B cell (primary cell): ENCODE measurements at regions not wholly inside any gene's neighbourhood (a gene's known extent, or its start where the extent isn't known, plus 50 kb on each side); places are given as distances from the start of the nearest gene placed in this dataset.

Experiments
- ATAC-seq: fragments of 200-7000 bp; cut with Tn5 transposase; one replicate; pipeline ENCODE4 v1.10.0; 2021; ENCODE audit warnings: low read depth, mild to moderate bottlenecking, moderate number of reproducible peaks, moderate library complexity
- CTCF ChIA-PET: fragments of 350-600 bp; sonication (Branson Sonifier 250); formaldehyde crosslinking; loops from one replicate; lab custom pipeline; 2021; ENCODE audit warnings: antibody characterized with exemption, inconsistent platforms; lab: Charles Lee
- POLR2A ChIA-PET: fragments of 350-600 bp; sonication (Branson Sonifier 250); formaldehyde crosslinking; loops from one replicate; lab custom pipeline; 2021; ENCODE audit warnings: antibody characterized with exemption; lab: Charles Lee
- DNase-seq: peaks from one replicate; pipeline ENCODE4 v3.0.0; 2013
- H2AFZ ChIP-seq: 2 replicates; pipeline ENCODE4 v1.6.1; 2012; ENCODE audit warnings: mild to moderate bottlenecking, low read depth, low read length; ENCODE audit not compliant: insufficient read depth, poor library complexity, severe bottlenecking
- H3K27ac ChIP-seq, 2 donors: 1 replicate in 1 of 2; 2 replicates in 1 of 2; pipeline ENCODE4 v1.5.1; 2012 to 2013; ENCODE audit warnings: low read length in 2 of 2, mild to moderate bottlenecking in 2 of 2, moderate library complexity in 1 of 2
- H3K27me3 ChIP-seq, 4 experiments: fragments of 200-600 bp in 1 of 4; sonication (generic) in 1 of 4; replicated peaks in 1 of 4; 1 replicate in 2 of 4; 2 replicates in 2 of 4; pipeline versions ENCODE4 v1.6.1 to v1.7.0; 2013 to 2016; ENCODE audit warnings: low read length in 3 of 4, mild to moderate bottlenecking in 2 of 4, mixed read lengths in 1 of 4, moderate library complexity in 1 of 4; ENCODE audit not compliant: insufficient read depth in 4 of 4, control insufficient read depth in 3 of 4; ENCODE audit errors: control extremely low read depth in 1 of 4
- H3K36me3 ChIP-seq, 2 experiments: replicated peaks in 1 of 2; 1 replicate in 1 of 2; 2 replicates in 1 of 2; pipeline versions ENCODE4 v1.6.1 to v1.7.1; 2013; ENCODE audit warnings: low read length in 1 of 2; ENCODE audit not compliant: insufficient read depth in 2 of 2, control insufficient read depth in 1 of 2; ENCODE audit errors: control extremely low read depth in 1 of 2, extremely low read depth in 1 of 2
- H3K4me1 ChIP-seq, 2 donors: fragments of 200-600 bp in 1 of 2; sonication (generic) in 1 of 2; 1 replicate in 1 of 2; 2 replicates in 1 of 2; pipeline versions ENCODE4 v1.5.1 to v1.6.1; 2013 to 2017; ENCODE audit warnings: low read length in 2 of 2; ENCODE audit not compliant: control insufficient read depth in 2 of 2, insufficient read depth in 2 of 2
- H3K4me2 ChIP-seq: replicated peaks from 2 replicates; pipeline ENCODE3; 2012; ENCODE audit warnings: mild to moderate bottlenecking, low read depth, low read length; ENCODE audit not compliant: poor library complexity, severe bottlenecking
- H3K4me3 ChIP-seq, 5 experiments: fragments of 200-600 bp in 1 of 5; sonication (generic) in 1 of 5; 1 replicate in 3 of 5; 2 replicates in 2 of 5; pipeline versions ENCODE4 v1.5.1 to v1.7.0; 2011 to 2016; ENCODE audit warnings: low read length in 4 of 5, mild to moderate bottlenecking in 4 of 5, low read depth in 2 of 5, control low read depth in 1 of 5, moderate library complexity in 1 of 5; ENCODE audit not compliant: insufficient read depth in 1 of 5; ENCODE audit errors: control extremely low read depth in 1 of 5, extremely low read depth in 1 of 5
- H3K79me2 ChIP-seq: fragments of 200-600 bp; sonication (generic); one replicate; pipeline ENCODE4 v1.6.0; 2016; ENCODE audit warnings: low read length; ENCODE audit not compliant: control insufficient read depth, insufficient read depth
- H3K9ac ChIP-seq: fragments of 200-600 bp; sonication (generic); 2 replicates; pipeline ENCODE4 v1.6.1; 2017; ENCODE audit warnings: mild to moderate bottlenecking, low read length, moderate library complexity
- H3K9me3 ChIP-seq, 3 donors: one replicate each; pipeline versions ENCODE4 v1.6.1 to v1.7.1; 2013; ENCODE audit warnings: low read length in 2 of 3; ENCODE audit not compliant: control insufficient read depth in 2 of 3, insufficient read depth in 1 of 3; ENCODE audit errors: control extremely low read depth in 1 of 3
- H4K20me1 ChIP-seq: 2 replicates; pipeline ENCODE4 v1.6.0; 2012; ENCODE audit warnings: mild to moderate bottlenecking, low read length; ENCODE audit not compliant: insufficient read depth, control insufficient read depth, poor library complexity, severe bottlenecking
- H3K27ac Mint-ChIP-seq: one replicate; pipeline ENCODE4 v1.8.0; 2021; ENCODE audit warnings: mixed read lengths
- H3K27me3 Mint-ChIP-seq: one replicate; pipeline ENCODE4 v1.8.0; 2021; ENCODE audit warnings: mixed read lengths
- H3K4me1 Mint-ChIP-seq: one replicate; pipeline ENCODE4 v1.8.0; 2021; ENCODE audit warnings: mixed read lengths
- H3K4me3 Mint-ChIP-seq: one replicate; pipeline ENCODE4 v1.8.0; 2021; ENCODE audit warnings: mixed read lengths
- H3K9me3 Mint-ChIP-seq: one replicate; pipeline ENCODE4 v1.8.0; 2022; ENCODE audit warnings: mixed read lengths; ENCODE audit not compliant: insufficient read depth
- EZH2 ChIP-seq: IDR thresholded peaks from 2 replicates; pipeline ENCODE4 v1.6.1; 2012; ENCODE audit warnings: borderline replicate concordance, low read depth, mild to moderate bottlenecking, moderate library complexity, low read length; ENCODE audit not compliant: insufficient read depth, poor library complexity, severe bottlenecking
- WGBS: methylation state at CpG from one replicate; pipeline ENCODE4 v1.1.5; 2013; ENCODE audit warnings: missing lambda C conversion rate; ENCODE audit not compliant: insufficient coverage; 5-methylcytosine and 5-hydroxymethylcytosine counted together
- intact Hi-C: fragments of 100-400 bp; cut with micrococcal nuclease; formaldehyde crosslinking; loops from one replicate; pipeline ENCODE4 v1.10.0; 2022
- TF ChIP-seq, protein P1 (sequence below): fragments of 200-600 bp; IDR thresholded peaks from one replicate; pipeline ENCODE4 v1.8.0; 2022; ENCODE audit warnings: antibody characterized with exemption, mild to moderate bottlenecking

DNA sequence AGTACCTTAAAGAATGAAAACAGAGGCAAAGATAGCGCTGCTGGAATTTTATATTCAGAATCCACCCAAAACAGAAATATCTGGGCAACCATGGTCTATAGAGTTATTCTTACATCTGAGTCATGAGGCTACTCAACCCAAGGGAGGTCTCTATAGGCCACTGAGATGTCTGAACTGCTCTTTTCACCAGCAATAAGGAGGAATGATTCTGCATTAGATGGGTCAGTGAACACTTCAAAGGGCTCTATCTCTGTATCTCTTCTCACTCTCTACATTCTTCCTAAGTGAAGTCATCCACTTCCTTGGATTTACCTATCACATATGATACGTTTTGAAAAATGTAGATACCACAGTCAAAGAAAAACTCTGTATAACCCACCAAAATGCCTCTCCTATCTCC lies 90.2 kb upstream of the NGF start:
- no peaks in the 10 kb centered on the region for H3K36me3 ChIP-seq
- peaks cover 0 to 4% (median 0%) of the 10 kb centered on the region in 3 donors for H3K9me3 ChIP-seq
- H3K4me3 ChIP-seq, result no peak overlapping the region
- no peaks in the 10 kb centered on the region for H3K4me1 Mint-ChIP-seq
- TF ChIP-seq, protein P1, sequence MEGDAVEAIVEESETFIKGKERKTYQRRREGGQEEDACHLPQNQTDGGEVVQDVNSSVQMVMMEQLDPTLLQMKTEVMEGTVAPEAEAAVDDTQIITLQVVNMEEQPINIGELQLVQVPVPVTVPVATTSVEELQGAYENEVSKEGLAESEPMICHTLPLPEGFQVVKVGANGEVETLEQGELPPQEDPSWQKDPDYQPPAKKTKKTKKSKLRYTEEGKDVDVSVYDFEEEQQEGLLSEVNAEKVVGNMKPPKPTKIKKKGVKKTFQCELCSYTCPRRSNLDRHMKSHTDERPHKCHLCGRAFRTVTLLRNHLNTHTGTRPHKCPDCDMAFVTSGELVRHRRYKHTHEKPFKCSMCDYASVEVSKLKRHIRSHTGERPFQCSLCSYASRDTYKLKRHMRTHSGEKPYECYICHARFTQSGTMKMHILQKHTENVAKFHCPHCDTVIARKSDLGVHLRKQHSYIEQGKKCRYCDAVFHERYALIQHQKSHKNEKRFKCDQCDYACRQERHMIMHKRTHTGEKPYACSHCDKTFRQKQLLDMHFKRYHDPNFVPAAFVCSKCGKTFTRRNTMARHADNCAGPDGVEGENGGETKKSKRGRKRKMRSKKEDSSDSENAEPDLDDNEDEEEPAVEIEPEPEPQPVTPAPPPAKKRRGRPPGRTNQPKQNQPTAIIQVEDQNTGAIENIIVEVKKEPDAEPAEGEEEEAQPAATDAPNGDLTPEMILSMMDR, result no peak
- TF ChIP-seq EZH2, result no peak
- ChIA-PET POLR2A (no interaction called here), CTCF (no interaction called here)
- no peaks in the 10 kb centered on the region for H3K4me1 ChIP-seq
- no peaks in the 10 kb centered on the region for H3K9me3 Mint-ChIP-seq
- no peaks in the 10 kb centered on the region for H3K79me2 ChIP-seq
- ATAC-seq (no peak), DNase-seq (no peak)
- H3K4me3 Mint-ChIP-seq, result no peak overlapping the region
- intact Hi-C loops, result no loop called here
- no peak overlapping the region for H3K27ac ChIP-seq
- no peaks in the 10 kb centered on the region for H4K20me1 ChIP-seq
- no peak overlapping the region for H3K27ac Mint-ChIP-seq
- no peak overlapping the region for H2AFZ ChIP-seq
- no peaks in the 10 kb centered on the region for H3K27me3 Mint-ChIP-seq
- H3K27me3 ChIP-seq, result peaks cover 0 to 2% (median 0%) of the 10 kb centered on the region in 4 experiments
- WGBS, result no CpG with 5 or more reads among the region's 2 CpGs
- no peak overlapping the region for H3K9ac ChIP-seq
- no peak overlapping the region for H3K4me2 ChIP-seq

DNA sequence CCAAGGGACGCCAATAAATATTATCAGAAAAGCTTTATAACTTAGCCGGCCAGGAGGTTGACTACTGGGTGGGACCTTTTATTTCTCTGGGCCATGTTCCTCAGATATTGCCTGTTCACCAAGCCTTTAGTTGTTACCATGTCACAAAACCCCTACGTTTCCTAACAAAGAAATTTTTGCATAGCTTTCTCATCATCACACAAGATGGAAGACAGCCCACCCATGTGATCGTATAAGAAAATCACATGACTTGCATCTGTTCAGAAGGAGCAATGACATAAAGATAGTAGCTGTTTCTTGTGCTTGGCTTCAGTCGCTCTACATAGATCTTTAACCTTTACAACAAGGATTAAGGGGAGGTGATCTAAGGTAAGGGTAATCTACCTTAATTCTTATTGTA lies 88.9 kb upstream of the NGF start:
- Histone ChIP-seq H3K9ac (no peak overlapping the region), H3K4me1 (no peaks in the 10 kb centered on the region), H3K9me3 (peaks cover 0 to 4% (median 0%) of the 10 kb centered on the region in 3 donors), H2AFZ (no peak overlapping the region), H4K20me1 (no peaks in the 10 kb centered on the region), H3K36me3 (no peaks in the 10 kb centered on the region), H3K27me3 (peaks cover 0 to 2% (median 0%) of the 10 kb centered on the region in 4 experiments), H3K4me2 (no peak overlapping the region), H3K4me3 (no peak overlapping the region), H3K27ac (no peak overlapping the region), H3K79me2 (no peaks in the 10 kb centered on the region)
- TF ChIP-seq EZH2, result no peak
- TF ChIP-seq, protein P1, result no peak
- ATAC-seq, result no peak
- ChIA-PET CTCF (no interaction called here), POLR2A (no interaction called here)
- DNase-seq, result no peak
- H3K27ac Mint-ChIP-seq, result no peak overlapping the region
- H3K4me3 Mint-ChIP-seq, result no peak overlapping the region
- H3K27me3 Mint-ChIP-seq, result no peaks in the 10 kb centered on the region
- no peaks in the 10 kb centered on the region for H3K4me1 Mint-ChIP-seq
- no CpG with 5 or more reads among the region's 5 CpGs for WGBS
- no peaks in the 10 kb centered on the region for H3K9me3 Mint-ChIP-seq
- intact Hi-C loops, result no loop called here
